Activated naive CD4-positive, alpha-beta T cell treated with anti-CD3 and anti-CD28 coated beads for 36 hours (primary cell): ENCODE measurements at regions not wholly inside any gene's neighbourhood (a gene's known extent, or its start where the extent isn't known, plus 50 kb on each side); places are given as distances from the start of the nearest gene placed in this dataset.
"Not testable (repeated sequence)": the region's sequence is repeated elsewhere in the genome, so short reads cannot be mapped to it uniquely, and the experiment has no call there.

ENCODE experiments used
- CTCF ChIA-PET: fragments of 350-600 bp; sonication (Branson Sonifier 250); formaldehyde crosslinking; loops from one replicate; lab custom pipeline; 2021; ENCODE audit warnings: antibody characterized with exemption; lab: Charles Lee
- DNase-seq: peaks from one replicate; pipeline ENCODE4 v3.0.0-alpha.2; 2020
- H3K27ac Mint-ChIP-seq: one replicate; pipeline ENCODE4 v1.8.0; 2021; ENCODE audit warnings: mild to moderate bottlenecking, mixed read lengths
- H3K27me3 Mint-ChIP-seq: one replicate; pipeline ENCODE4 v1.8.0; 2021; ENCODE audit warnings: low read depth, mixed read lengths
- H3K36me3 Mint-ChIP-seq: one replicate; pipeline ENCODE4 v1.8.0; 2021; ENCODE audit warnings: low read depth, mixed read lengths
- H3K4me1 Mint-ChIP-seq: one replicate; pipeline ENCODE4 v1.8.0; 2021; ENCODE audit warnings: low read depth, mixed read lengths
- H3K4me3 Mint-ChIP-seq: one replicate; pipeline ENCODE4 v1.8.0; 2021; ENCODE audit warnings: mild to moderate bottlenecking, moderate library complexity, mixed read lengths
- H3K9me3 Mint-ChIP-seq: one replicate; pipeline ENCODE4 v1.8.0; 2021; ENCODE audit warnings: mixed read lengths
- intact Hi-C: fragments of 100-400 bp; cut with micrococcal nuclease; formaldehyde crosslinking; loops from one replicate; pipeline ENCODE4 v1.15.1; 2023

DNA sequence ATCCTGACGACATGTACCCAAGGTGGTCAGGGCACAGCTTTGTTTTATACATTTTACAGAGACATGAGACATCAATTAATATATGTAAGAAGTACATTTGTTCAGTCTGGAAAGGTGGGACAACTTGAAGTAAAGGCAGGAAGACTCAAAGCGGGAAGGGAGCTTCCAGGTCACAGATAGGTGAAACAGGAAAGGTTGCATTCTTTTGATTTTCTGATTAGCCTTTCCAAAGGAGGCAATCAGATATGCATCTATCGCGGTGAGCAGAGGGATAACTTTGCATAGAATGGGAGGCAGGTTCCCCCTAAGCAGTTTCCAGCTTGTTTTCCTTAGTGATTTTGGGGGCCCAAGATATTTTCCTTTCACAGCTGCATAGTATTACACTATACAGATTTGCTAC lies 358.4 kb downstream of the GLUD2 start:
- intact Hi-C loops, result no loop called here
- CTCF ChIA-PET, result no interaction called here
- Mint-ChIP-seq H3K36me3 (no peaks in the 10 kb centered on the region), H3K9me3 (no peaks in the 10 kb centered on the region), H3K27ac (no peak overlapping the region), H3K4me1 (no peaks in the 10 kb centered on the region), H3K4me3 (no peak overlapping the region), H3K27me3 (no peaks in the 10 kb centered on the region)
- no peak for DNase-seq

- no peak overlapping the region for H3K27ac Mint-ChIP-seq
- intact Hi-C loops, result no loop called here
- H3K4me3 Mint-ChIP-seq, result no peak overlapping the region
- H3K27me3 Mint-ChIP-seq, result no peaks in the 10 kb centered on the region
- DNase-seq, result no peak
- no peaks in the 10 kb centered on the region for H3K9me3 Mint-ChIP-seq
- CTCF ChIA-PET, result no interaction called here
- H3K36me3 Mint-ChIP-seq, result no peaks in the 10 kb centered on the region
- no peaks in the 10 kb centered on the region for H3K4me1 Mint-ChIP-seq
Measured at GRCh38 chrX:121407627-121408026, 360.2 kb downstream of the GLUD2 start.

GRCh38 chrX:121431514-121431913 lies 384.1 kb downstream of the GLUD2 start:
- H3K27ac Mint-ChIP-seq, H3K36me3 Mint-ChIP-seq, intact Hi-C loops, H3K4me3 Mint-ChIP-seq, H3K27me3 Mint-ChIP-seq, H3K9me3 Mint-ChIP-seq, DNase-seq, H3K4me1 Mint-ChIP-seq, CTCF ChIA-PET: not testable (repeated sequence)

DNA sequence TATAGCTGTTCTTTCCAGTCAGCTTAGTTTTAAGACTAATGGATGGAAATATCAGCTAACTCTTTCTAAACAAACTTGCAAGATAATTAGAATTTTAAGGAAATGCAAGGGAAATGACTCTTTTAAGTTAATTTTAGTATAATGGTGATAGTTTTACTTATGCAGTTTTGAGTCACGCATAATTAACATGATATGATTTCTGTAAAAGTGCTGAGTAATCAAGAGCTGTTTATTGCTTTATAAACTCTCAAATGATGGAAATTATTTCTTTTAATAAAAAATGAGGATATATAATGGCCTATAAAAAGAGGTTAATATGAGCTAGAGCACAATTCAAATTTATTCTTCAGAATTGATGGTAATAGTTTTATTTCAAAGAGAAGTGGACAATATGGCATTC lies 385.9 kb downstream of the GLUD2 start:
- H3K4me3 Mint-ChIP-seq, result no peak overlapping the region
- intact Hi-C loops, result no loop called here
- H3K36me3 Mint-ChIP-seq, result no peaks in the 10 kb centered on the region
- no peaks in the 10 kb centered on the region for H3K9me3 Mint-ChIP-seq
- no peak for DNase-seq
- CTCF ChIA-PET, result no interaction called here
- no peaks in the 10 kb centered on the region for H3K27me3 Mint-ChIP-seq
- no peaks in the 10 kb centered on the region for H3K4me1 Mint-ChIP-seq
- no peak overlapping the region for H3K27ac Mint-ChIP-seq

DNA sequence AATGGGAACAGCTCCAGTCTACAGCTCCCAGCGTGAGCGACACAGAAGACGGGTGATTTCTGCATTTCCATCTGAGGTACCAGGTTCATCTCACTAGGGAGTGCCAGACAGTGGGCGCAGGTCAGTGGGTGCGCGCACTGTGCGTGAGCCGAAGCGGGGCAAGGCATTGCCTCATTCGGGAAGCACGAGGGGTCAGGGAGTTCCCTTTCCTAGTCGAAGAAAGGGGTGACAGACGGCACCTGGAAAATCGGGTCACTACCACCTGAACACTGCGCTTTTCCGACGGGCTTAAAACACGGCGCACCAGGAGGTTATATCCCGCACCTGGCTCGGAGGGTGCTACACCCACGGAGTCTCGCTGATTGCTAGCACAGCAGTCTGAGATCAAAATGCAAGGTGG lies 390.3 kb downstream of the GLUD2 start:
- DNase-seq, H3K9me3 Mint-ChIP-seq, intact Hi-C loops, H3K27me3 Mint-ChIP-seq, CTCF ChIA-PET, H3K36me3 Mint-ChIP-seq, H3K4me1 Mint-ChIP-seq, H3K27ac Mint-ChIP-seq, H3K4me3 Mint-ChIP-seq: not testable (repeated sequence)

- intact Hi-C loops, result loop anchor here (1.0 kb wide), 1 partner anchor 148 kb away; no protein-coding TSS in a partner anchor
- Mint-ChIP-seq H3K4me1 (peaks cover 3% of the 10 kb centered on the region), H3K27ac (no peak overlapping the region), H3K27me3 (no peaks in the 10 kb centered on the region), H3K36me3 (no peaks in the 10 kb centered on the region), H3K4me3 (no peak overlapping the region), H3K9me3 (peaks cover 3% of the 10 kb centered on the region)
- CTCF ChIA-PET, result no interaction called here
- DNase-seq, result no peak
Measured at GRCh38 chrX:121455890-121456289, 408.5 kb downstream of the GLUD2 start.

DNA sequence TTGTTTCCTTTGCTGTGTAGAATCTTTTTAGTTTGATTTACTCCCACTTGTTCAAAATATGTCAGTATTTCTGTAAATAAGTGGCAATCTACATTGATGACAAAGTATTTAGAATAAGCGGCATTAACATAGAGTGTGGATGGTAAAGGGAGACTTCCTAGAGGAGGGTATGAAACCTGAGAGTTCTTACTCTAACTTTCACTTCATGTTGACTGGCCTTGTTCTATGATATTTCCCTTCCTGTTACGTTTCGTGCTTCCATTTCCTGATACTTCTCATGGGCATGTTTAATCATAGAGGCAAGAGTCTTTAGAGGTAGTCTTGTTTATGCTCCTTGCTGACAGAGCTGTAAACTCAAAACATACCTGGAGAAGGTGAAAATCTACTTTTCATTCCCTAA lies 408.9 kb downstream of the GLUD2 start:
- H3K9me3 Mint-ChIP-seq, result peaks cover 3% of the 10 kb centered on the region
- peaks cover 3% of the 10 kb centered on the region for H3K4me1 Mint-ChIP-seq
- H3K4me3 Mint-ChIP-seq, result no peak overlapping the region
- DNase-seq, result no peak
- CTCF ChIA-PET, result no interaction called here
- no peak overlapping the region for H3K27ac Mint-ChIP-seq
- intact Hi-C loops, result loop anchor here (1.0 kb wide), 1 partner anchor 148 kb away; no protein-coding TSS in a partner anchor
- H3K36me3 Mint-ChIP-seq, result no peaks in the 10 kb centered on the region
- H3K27me3 Mint-ChIP-seq, result no peaks in the 10 kb centered on the region

DNA sequence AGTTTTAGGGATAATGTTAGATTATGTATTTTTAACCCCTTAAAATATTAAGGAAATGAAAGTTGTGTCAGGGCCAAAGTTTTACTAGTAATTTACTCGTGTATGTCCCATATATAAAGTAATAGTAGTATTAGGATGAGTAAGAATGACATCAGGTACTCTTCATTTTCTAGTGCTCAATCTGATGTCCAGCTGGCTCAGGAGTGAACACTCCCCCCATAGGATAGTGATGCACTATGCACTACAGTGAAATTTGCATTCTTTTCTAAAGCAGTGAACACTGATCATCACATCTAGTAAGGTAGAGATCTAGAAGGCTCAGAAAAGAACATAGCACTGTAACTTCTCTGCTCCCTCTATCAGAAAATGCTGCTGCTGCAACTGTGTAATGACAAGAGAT lies 409.7 kb downstream of the GLUD2 start:
- no peak overlapping the region for H3K27ac Mint-ChIP-seq
- H3K4me3 Mint-ChIP-seq, result no peak overlapping the region
- H3K36me3 Mint-ChIP-seq, result no peaks in the 10 kb centered on the region
- intact Hi-C loops, result no loop called here
- peaks cover 3% of the 10 kb centered on the region for H3K9me3 Mint-ChIP-seq
- DNase-seq, result no peak
- H3K4me1 Mint-ChIP-seq, result peaks cover 3% of the 10 kb centered on the region
- CTCF ChIA-PET, result no interaction called here
- no peaks in the 10 kb centered on the region for H3K27me3 Mint-ChIP-seq

DNA sequence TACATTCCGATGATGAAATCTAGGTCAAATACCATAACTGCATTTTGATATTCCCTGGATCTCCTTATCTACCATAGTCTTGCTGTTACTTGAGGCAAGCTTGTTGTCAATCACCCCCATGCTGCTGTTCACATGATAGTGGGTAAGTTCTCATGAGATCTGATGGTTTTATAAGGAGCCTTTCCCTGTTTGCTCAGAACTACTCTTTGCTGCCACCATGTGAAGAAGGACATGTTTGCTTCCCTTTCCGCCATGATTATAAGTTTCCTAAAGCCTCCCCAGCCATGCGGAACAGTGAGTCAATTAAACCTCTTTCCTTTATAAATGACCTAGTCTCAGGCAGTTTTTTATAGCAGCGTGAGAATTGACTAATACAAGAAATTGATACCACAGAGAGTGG lies 432.0 kb downstream of the GLUD2 start:
- Mint-ChIP-seq H3K4me3 (no peak overlapping the region), H3K9me3 (peaks cover 4% of the 10 kb centered on the region), H3K27ac (no peak overlapping the region), H3K27me3 (no peaks in the 10 kb centered on the region), H3K36me3 (no peaks in the 10 kb centered on the region), H3K4me1 (no peaks in the 10 kb centered on the region)
- intact Hi-C loops, result no loop called here
- DNase-seq, result no peak
- CTCF ChIA-PET, result no interaction called here

- intact Hi-C loops, result no loop called here
- Mint-ChIP-seq H3K36me3 (no peaks in the 10 kb centered on the region), H3K4me1 (no peaks in the 10 kb centered on the region), H3K27ac (no peak overlapping the region), H3K4me3 (no peak overlapping the region), H3K9me3 (no peaks in the 10 kb centered on the region), H3K27me3 (no peaks in the 10 kb centered on the region)
- CTCF ChIA-PET, result no interaction called here
- DNase-seq, result no peak
Measured at GRCh38 chrX:121496966-121497365, 449.6 kb downstream of the GLUD2 start.

GRCh38 chrX:121504153-121504552 lies 456.7 kb downstream of the GLUD2 start:
- DNase-seq, result no peak
- H3K36me3 Mint-ChIP-seq, result no peaks in the 10 kb centered on the region
- intact Hi-C loops, result no loop called here
- H3K9me3 Mint-ChIP-seq, result no peaks in the 10 kb centered on the region
- no peaks in the 10 kb centered on the region for H3K4me1 Mint-ChIP-seq
- no peaks in the 10 kb centered on the region for H3K27me3 Mint-ChIP-seq
- H3K4me3 Mint-ChIP-seq, result no peak overlapping the region
- no peak overlapping the region for H3K27ac Mint-ChIP-seq
- CTCF ChIA-PET, result no interaction called here

DNA sequence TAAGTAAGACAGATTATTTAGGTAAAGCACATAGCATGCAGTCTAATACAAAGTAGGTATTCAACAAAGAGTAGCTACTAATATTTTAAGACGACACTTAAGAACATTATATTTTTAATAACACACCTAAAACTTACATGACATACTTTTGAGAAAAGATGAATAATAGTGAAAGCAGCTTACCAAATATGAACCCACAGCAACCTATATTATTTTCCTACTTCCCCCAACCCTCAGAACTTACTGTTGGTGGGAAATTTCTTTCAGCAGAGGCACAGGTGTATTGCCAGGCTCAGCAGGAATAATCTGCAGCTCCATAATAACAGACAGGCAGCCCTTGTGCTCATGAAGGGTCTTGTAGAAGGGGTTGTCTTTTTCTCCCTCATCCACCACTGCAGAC lies 498.9 kb downstream of the GLUD2 start:
- Mint-ChIP-seq H3K27me3 (peaks cover 6% of the 10 kb centered on the region), H3K27ac (no peak overlapping the region), H3K36me3 (no peaks in the 10 kb centered on the region), H3K9me3 (peaks cover 5% of the 10 kb centered on the region), H3K4me1 (no peaks in the 10 kb centered on the region), H3K4me3 (no peak overlapping the region)
- no peak for DNase-seq
- intact Hi-C loops, result no loop called here
- CTCF ChIA-PET, result no interaction called here

GRCh38 chrX:121558886-121559285 lies 511.5 kb downstream of the GLUD2 start:
- H3K27ac Mint-ChIP-seq, result no peak overlapping the region
- no peak overlapping the region for H3K4me3 Mint-ChIP-seq
- no peaks in the 10 kb centered on the region for H3K36me3 Mint-ChIP-seq
- peaks cover 4% of the 10 kb centered on the region for H3K4me1 Mint-ChIP-seq
- H3K9me3 Mint-ChIP-seq, result no peaks in the 10 kb centered on the region
- DNase-seq, result no peak
- CTCF ChIA-PET, result no interaction called here
- intact Hi-C loops, result no loop called here
- H3K27me3 Mint-ChIP-seq, result peaks cover 2% of the 10 kb centered on the region

- H3K27me3 Mint-ChIP-seq, result peaks cover 2% of the 10 kb centered on the region
- no peaks in the 10 kb centered on the region for H3K9me3 Mint-ChIP-seq
- H3K36me3 Mint-ChIP-seq, result no peaks in the 10 kb centered on the region
- intact Hi-C loops, result no loop called here
- no peak overlapping the region for H3K4me3 Mint-ChIP-seq
- peaks cover 4% of the 10 kb centered on the region for H3K4me1 Mint-ChIP-seq
- CTCF ChIA-PET, result no interaction called here
- H3K27ac Mint-ChIP-seq, result no peak overlapping the region
- no peak for DNase-seq
Measured at GRCh38 chrX:121562616-121563015, 515.2 kb downstream of the GLUD2 start.
